ENCODE measurements at regions not wholly inside any gene's neighbourhood (a gene's known extent, or its start where the extent isn't known, plus 50 kb on each side); places are given as distances from the start of the nearest gene placed in this dataset.
"Not testable (repeated sequence)": the region's sequence is repeated elsewhere in the genome, so short reads cannot be mapped to it uniquely, and the experiment has no call there.

DNA sequence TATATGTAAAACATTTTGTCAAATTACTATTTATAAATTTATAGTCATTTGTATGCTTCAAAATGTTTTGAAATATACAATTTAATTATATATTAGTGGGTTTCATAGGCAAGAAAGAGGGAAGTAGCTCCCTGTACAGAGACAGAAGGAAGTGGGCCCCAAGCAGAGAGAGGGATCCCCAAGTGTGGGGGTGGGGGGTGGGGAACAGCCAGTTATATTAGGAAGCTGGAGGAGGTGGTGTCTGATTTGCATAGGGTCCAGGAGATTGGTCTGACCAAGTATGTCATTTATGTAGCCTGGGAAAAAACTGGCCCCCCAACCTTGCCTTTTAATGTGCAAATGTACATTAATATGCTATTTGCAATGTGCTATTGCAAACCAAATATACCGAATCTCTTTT is 76.5 kb upstream of the ZSWIM2 start:
- H3K4me1 ChIP-seq: no peaks in the 10 kb centered on the region
- DNase-seq: no peak
- no peak overlapping the region for H3K4me3 ChIP-seq
- no peaks in the 10 kb centered on the region for H3K36me3 ChIP-seq
- TF ChIP-seq, protein P1, sequence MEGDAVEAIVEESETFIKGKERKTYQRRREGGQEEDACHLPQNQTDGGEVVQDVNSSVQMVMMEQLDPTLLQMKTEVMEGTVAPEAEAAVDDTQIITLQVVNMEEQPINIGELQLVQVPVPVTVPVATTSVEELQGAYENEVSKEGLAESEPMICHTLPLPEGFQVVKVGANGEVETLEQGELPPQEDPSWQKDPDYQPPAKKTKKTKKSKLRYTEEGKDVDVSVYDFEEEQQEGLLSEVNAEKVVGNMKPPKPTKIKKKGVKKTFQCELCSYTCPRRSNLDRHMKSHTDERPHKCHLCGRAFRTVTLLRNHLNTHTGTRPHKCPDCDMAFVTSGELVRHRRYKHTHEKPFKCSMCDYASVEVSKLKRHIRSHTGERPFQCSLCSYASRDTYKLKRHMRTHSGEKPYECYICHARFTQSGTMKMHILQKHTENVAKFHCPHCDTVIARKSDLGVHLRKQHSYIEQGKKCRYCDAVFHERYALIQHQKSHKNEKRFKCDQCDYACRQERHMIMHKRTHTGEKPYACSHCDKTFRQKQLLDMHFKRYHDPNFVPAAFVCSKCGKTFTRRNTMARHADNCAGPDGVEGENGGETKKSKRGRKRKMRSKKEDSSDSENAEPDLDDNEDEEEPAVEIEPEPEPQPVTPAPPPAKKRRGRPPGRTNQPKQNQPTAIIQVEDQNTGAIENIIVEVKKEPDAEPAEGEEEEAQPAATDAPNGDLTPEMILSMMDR (IDR thresholded peaks at IDR 0.05): no peak
- no peak for TF ChIP-seq POLR2A (IDR thresholded peaks at IDR 0.05)
- H3K27ac ChIP-seq: no peak overlapping the region
- 52 to 85% methylated on average over 1 of the region's 1 CpG for WGBS, 2 donors
- no peaks in the 10 kb centered on the region for H3K27me3 ChIP-seq
- intact Hi-C loops (cut with DNase I): no loop called here
- no peaks in the 10 kb centered on the region for H3K9me3 ChIP-seq

DNA sequence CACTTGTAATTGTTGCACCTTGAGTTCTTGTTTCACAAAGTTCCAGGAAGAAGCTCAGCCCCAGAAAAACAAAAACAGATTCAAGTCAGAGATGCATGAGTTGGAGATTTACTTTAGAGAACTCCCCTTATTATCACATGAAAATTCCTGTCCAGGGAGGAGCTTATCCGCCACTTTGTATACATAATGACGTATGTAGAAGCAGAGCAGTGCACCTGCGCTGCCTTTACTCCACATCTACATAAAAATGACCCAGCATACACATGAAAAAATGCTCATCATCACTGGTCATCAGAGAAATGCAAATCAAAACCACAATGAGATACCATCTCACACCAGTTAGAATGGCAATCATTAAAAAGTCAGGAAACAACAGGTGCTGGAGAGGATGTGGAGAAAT is 73.3 kb upstream of the ZSWIM2 start:
- DNase-seq; H3K27me3 ChIP-seq; H3K36me3 ChIP-seq; H3K9me3 ChIP-seq; intact Hi-C loops (cut with DNase I); H3K4me1 ChIP-seq; H3K27ac ChIP-seq; H3K4me3 ChIP-seq: not testable (repeated sequence)
- 87 to 90% methylated on average over 3 of the region's 3 CpGs for WGBS, 2 donors

DNA sequence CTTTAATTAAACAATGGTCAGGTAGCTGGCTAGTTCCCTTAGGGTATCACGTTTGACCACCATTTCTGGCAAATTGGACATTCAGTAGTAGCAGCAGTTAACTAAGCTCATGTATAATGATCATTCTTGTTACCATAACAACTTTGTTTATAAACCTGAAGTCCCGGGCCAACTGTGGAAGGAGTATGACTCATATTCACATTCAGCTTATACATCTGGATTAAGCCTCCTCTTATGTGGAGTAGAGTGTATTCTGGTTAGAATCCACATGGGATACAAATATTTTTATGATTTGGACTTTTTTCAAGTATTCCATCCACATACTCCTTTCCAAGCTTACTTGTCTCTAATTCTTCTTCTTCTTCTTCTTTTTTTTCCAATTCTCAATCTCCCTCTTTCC is 70.3 kb upstream of the ZSWIM2 start:
- H3K36me3 ChIP-seq: no peaks in the 10 kb centered on the region
- intact Hi-C loops (cut with DNase I): no loop called here
- H3K9me3 ChIP-seq: no peaks in the 10 kb centered on the region
- no peak for DNase-seq
- H3K4me1 ChIP-seq: peaks cover 0 to 7% (median 0%) of the 10 kb centered on the region in 3 donors
- no peak overlapping the region for H3K27ac ChIP-seq
- WGBS, 2 donors: 6 to 16% methylated on average over 2 of the region's 2 CpGs
- no peak for TF ChIP-seq POLR2A (IDR thresholded peaks at IDR 0.05)
- TF ChIP-seq, protein P1 (IDR thresholded peaks at IDR 0.05): no peak
- no peak overlapping the region for H3K4me3 ChIP-seq
- no peaks in the 10 kb centered on the region for H3K27me3 ChIP-seq

DNA sequence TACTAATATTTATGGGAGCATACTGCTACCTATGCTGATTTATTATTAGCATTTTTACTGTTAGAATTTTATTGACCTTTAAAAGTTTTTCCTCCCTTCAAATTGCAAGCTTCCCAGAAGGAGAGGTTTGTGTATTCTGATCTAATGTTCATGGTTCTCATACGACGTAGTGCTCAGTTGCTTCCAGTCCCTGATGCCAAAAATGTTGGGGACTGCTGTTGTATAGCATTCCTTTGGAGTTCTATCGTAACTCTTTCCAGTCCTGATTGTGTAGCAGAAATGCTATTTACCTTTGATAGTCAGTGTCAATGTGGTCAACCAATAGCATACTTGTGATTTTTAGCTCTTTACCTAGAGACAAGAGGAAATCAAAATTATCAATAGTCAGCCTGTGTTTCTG is 69.5 kb upstream of the ZSWIM2 start:
- H3K27me3 ChIP-seq: no peaks in the 10 kb centered on the region
- no peak for DNase-seq
- TF ChIP-seq, protein P1 (IDR thresholded peaks at IDR 0.05): no peak
- no peak for TF ChIP-seq POLR2A (IDR thresholded peaks at IDR 0.05)
- H3K36me3 ChIP-seq: no peaks in the 10 kb centered on the region
- WGBS, 2 donors: 40 to 53% methylated on average over 3 of the region's 3 CpGs
- H3K4me1 ChIP-seq: peaks cover 0 to 7% (median 0%) of the 10 kb centered on the region in 3 donors
- no peak overlapping the region for H3K4me3 ChIP-seq
- no peak overlapping the region for H3K27ac ChIP-seq
- intact Hi-C loops (cut with DNase I): no loop called here
- no peaks in the 10 kb centered on the region for H3K9me3 ChIP-seq

DNA sequence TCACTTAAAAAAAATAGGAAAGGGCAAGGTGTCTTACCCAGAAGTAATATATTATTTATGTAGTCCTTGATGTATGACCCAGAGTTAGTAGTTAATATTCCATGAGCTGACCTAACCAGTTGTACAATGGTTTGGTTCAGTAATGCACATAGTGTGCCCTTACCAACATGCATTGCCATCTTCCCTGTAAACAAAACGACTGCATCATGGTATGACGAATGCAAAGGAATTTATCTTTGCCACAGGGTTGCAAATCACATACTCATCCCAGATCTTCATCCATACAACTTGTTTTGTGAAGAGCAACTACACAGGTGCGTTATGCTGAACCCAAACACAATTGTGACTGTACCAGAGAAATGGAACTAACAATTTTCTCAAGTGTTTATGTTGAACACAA is 68.9 kb upstream of the ZSWIM2 start:
- H3K27ac ChIP-seq: no peak overlapping the region
- H3K27me3 ChIP-seq: no peaks in the 10 kb centered on the region
- no peak for TF ChIP-seq POLR2A (IDR thresholded peaks at IDR 0.05)
- TF ChIP-seq, protein P1 (IDR thresholded peaks at IDR 0.05): no peak
- intact Hi-C loops (cut with DNase I): no loop called here
- H3K9me3 ChIP-seq: no peaks in the 10 kb centered on the region
- 78 to 81% methylated on average over 3 of the region's 3 CpGs for WGBS, 2 donors
- no peak overlapping the region for H3K4me3 ChIP-seq
- H3K36me3 ChIP-seq: no peaks in the 10 kb centered on the region
- DNase-seq: no peak
- peaks cover 0 to 7% (median 0%) of the 10 kb centered on the region in 3 donors for H3K4me1 ChIP-seq

DNA sequence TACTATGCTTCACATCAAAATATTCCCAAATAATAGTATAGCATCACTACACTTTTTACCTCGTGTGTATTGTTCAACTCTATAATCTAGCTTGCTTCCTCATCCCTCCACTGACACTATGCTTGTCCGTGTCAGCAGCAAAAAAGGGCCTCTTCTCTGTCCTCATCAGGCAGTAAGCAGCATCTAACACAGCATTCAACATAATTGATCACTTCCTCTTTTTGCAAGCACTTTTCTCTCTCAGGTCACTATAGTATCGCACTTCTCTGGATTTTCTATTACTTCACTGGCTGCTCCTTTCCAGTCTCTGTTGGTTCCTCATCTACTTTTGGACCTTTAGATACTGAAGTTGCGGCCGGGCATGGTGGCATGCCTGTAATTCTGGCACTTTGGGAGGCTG is 64.9 kb upstream of the ZSWIM2 start:
- Histone ChIP-seq H3K36me3 (no peaks in the 10 kb centered on the region), H3K27me3 (no peaks in the 10 kb centered on the region), H3K4me1 (no peaks in the 10 kb centered on the region), H3K27ac (no peak overlapping the region), H3K4me3 (no peak overlapping the region), H3K9me3 (no peaks in the 10 kb centered on the region)
- DNase-seq: no peak
- TF ChIP-seq, protein P1 (IDR thresholded peaks at IDR 0.05): no peak
- no peak for TF ChIP-seq POLR2A (IDR thresholded peaks at IDR 0.05)
- intact Hi-C loops (cut with DNase I): no loop called here
- 54 to 62% methylated on average over 4 to 5 of the region's 5 CpGs for WGBS, 2 donors
